GM20431 (cell line): ENCODE measurements at regions not wholly inside any gene's neighbourhood (a gene's known extent, or its start where the extent isn't known, plus 50 kb on each side); places are given as distances from the start of the nearest gene placed in this dataset.

Experiments
- in situ Hi-C: fragments of 300-500 bp; cut with MseI, MboI; formaldehyde crosslinking; loops from one replicate; pipeline ENCODE4 v1.15.0; 2020; ENCODE audit warnings: low sequenced_read_pairs; ENCODE audit not compliant: unreplicated experiment

GRCh38 chr15:31270767-31271166, 55.9 kb upstream of the KLF13 start:
- in situ Hi-C loops, result no loop called here

- in situ Hi-C loops, result no loop called here
These were observed 55.4 kb upstream of the KLF13 start for GRCh38 chr15:31271224-31271635.

- in situ Hi-C loops, result no loop called here
These were observed 54.7 kb upstream of the KLF13 start for GRCh38 chr15:31271711-31272557.

GRCh38 chr15:31272558-31273257, 53.9 kb upstream of the KLF13 start:
- in situ Hi-C loops, result no loop called here

GRCh38 chr15:31273258-31273941, 53.2 kb upstream of the KLF13 start:
- in situ Hi-C loops, result no loop called here

- in situ Hi-C loops, result no loop called here
These were observed 51.9 kb upstream of the KLF13 start for GRCh38 chr15:31274496-31275330.

GRCh38 chr15:31275331-31276262, 51.0 kb upstream of the KLF13 start:
- in situ Hi-C loops, result no loop called here

GRCh38 chr15:31276596-31277298, 49.9 kb upstream of the KLF13 start:
- in situ Hi-C loops, result no loop called here
